HL-60/S4 (cell line): ENCODE measurements at regions not wholly inside any gene's neighbourhood (a gene's known extent, or its start where the extent isn't known, plus 50 kb on each side); places are given as distances from the start of the nearest gene placed in this dataset.

Experiments used
- in situ Hi-C: fragments of 300-500 bp; cut with MboI; formaldehyde crosslinking; loops from 2 replicates; pipeline ENCODE4 v1.14.3; 2022; ENCODE audit warnings: low sequenced_read_pairs

DNA sequence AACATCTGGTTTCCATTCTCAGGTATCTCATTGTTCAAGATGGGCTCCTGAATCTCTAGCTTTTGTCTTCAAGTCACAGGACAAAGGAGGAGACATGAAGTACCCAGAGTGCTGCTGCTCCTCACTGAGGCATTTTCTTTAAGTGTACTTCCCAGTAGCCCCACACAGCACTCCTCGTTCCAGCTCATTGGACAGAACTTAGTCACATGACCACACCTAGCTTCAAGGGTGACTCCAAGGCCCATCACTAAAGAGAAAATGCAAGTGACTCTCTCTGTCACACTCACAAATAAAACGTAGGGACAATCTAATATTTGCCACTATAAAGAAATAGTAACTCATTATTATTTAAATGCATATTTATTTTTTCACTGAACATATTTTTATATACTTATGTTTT is 58.3 kb upstream of the NEUROD6 start:
- in situ Hi-C loops = no loop called here

GRCh38 chr7:31407178-31407676 is 66.7 kb upstream of the NEUROD6 start:
- in situ Hi-C loops = no loop called here

- in situ Hi-C loops = no loop called here
These were observed 67.7 kb upstream of the NEUROD6 start for GRCh38 chr7:31408140-31408729.

- in situ Hi-C loops = no loop called here
These were observed 69.7 kb upstream of the NEUROD6 start for GRCh38 chr7:31410265-31410664.

GRCh38 chr7:31411416-31411815 is 70.9 kb upstream of the NEUROD6 start:
- in situ Hi-C loops = no loop called here

- in situ Hi-C loops = no loop called here
These were observed 73.2 kb upstream of the NEUROD6 start for GRCh38 chr7:31413766-31414165.

GRCh38 chr7:31416381-31416870 is 75.9 kb upstream of the NEUROD6 start:
- in situ Hi-C loops = no loop called here

- in situ Hi-C loops = no loop called here
These were observed 78.4 kb upstream of the NEUROD6 start for GRCh38 chr7:31418928-31419327.

DNA sequence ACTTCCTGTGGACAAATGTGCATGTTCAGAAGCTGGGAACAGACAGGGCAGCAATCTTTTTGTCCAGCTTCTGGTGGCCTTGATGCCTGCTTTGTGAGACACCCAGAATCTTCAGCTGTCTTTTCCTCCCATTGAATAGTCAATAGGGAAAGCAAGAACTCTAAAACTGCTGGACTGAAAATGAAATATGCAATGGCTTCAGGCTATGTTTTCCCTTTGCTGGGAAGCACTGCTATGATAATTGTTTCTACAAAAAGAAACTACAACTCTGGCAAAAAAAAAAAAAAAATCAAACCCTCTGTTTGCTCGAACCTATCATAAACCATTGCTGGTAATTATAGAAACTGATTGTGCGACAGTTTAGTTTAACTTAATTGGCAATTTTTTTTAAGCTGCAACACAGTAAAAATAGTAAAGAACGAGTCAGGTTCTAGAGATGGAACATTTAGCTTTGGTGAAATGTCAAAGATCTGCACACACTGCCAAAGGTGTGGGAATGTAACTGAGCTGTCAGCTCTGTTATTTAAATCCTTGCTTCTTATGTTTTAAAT is 79.1 kb upstream of the NEUROD6 start:
- in situ Hi-C loops = no loop called here

DNA sequence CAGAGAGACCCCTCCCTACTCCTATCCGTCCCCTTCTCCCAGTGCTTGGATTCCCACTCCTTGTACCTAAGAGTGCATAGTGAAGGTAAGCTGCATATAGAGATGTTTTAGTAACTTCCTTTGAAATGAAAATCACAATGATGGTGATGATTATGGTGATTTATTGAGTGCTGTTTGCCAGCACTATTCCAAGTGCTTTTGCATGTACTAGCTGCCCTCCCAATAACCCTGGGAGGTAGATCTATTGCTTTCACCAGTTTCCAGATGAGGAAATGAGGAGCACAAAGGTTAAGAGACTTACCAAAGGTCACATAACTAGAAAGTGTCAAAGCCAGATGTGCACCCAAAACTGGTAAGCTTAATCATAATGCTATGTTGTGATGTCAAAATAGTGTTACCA is 80.4 kb upstream of the NEUROD6 start:
- in situ Hi-C loops = no loop called here

- in situ Hi-C loops = no loop called here
These were observed 81.1 kb upstream of the NEUROD6 start for GRCh38 chr7:31421607-31422006.

DNA sequence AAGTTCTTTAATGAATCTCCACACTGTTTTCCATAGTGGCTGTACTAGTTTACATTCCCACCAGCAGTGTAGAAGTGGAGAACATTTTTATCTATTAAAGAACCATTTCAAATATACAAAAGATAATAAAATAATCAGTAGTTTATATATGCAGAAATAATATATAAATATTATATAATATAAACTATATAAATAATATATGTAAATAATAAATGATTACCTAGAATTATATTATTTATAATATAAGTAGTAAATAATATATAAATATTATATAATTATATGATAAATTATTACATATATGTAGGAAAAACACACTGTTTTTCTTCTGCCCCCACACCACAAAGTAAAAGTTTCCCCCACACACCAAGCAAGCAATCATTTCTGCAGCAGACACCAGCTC is 83.5 kb upstream of the NEUROD6 start:
- in situ Hi-C loops = no loop called here

DNA sequence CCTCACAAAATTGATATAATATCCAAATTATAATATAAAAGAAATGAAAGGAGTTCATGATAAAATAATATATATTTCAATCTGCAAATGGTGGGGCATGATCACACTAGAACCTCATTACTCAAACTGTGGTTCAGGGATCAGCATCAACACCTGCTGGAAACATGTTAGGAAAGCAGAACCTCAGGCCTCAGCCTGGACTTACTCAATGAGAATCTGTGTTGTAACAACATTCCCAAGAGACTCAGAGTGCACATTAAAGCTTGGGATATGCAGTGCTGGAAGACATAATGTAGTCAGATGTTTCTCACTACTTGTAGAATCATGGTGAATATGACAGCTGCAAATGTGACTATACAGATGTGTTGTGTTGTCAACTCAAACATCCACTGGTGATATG is 81.7 kb upstream of the ITPRID1 start:
- in situ Hi-C loops = loop anchor here (25.0 kb wide), 1 partner anchor 305 kb away; no protein-coding TSS in a partner anchor

- in situ Hi-C loops = loop anchor here (25.0 kb wide), 1 partner anchor 304 kb away; no protein-coding TSS in a partner anchor
These were observed 81.0 kb upstream of the ITPRID1 start for GRCh38 chr7:31432836-31433340.

DNA sequence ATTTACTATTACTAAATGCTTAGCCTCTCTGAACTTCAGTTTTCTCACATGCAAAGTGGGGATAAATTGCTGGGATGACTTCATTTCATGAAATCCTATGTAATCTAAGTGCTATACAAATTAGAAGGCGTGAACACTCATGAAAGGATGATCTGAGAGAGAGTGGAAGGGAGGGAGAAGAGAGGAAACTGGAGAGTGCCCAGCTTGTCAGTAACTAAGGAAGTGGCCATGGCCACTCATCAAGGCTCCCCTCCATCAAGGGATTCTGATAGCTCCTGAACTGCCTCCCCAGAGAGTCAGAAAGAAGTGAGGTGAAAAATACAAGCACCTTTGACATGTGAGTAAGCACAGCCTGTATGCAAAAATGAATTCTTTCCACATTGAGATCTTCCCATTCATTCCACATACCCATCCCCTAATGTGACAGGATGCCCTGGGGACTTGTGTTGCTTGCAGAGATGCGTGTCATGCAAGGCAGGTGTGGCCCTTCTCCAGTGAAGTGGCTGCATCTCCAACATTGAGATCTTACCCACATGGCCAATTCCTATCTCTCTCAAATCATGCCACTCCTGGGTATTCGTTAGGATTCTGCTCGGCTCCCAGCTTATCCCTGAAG is 76.5 kb upstream of the ITPRID1 start:
- in situ Hi-C loops = loop anchor here (25.0 kb wide), 1 partner anchor 300 kb away; no protein-coding TSS in a partner anchor

DNA sequence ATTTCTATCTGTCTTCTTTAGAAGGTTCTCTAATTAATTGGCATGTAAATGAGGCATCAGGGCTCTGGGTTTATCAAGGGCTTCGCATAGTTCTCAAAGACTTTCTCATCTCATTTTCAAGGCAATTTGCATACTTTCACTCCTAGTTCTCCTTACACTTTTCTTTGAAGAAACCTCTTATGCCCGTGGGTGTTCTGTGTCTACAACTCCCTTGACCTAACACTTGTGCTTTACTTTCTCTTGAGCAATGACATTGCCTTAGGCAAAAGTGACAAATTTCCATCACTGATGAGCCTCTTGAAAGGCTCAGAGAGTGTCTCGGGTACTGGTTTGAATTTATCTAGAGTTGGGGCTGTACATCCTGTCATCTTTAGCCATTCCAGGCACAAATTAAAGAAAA is 74.7 kb upstream of the ITPRID1 start:
- in situ Hi-C loops = loop anchor here (25.0 kb wide), 1 partner anchor 298 kb away; no protein-coding TSS in a partner anchor

- in situ Hi-C loops = loop anchor here (25.0 kb wide), 1 partner anchor 297 kb away; no protein-coding TSS in a partner anchor
These were observed 73.4 kb upstream of the ITPRID1 start for GRCh38 chr7:31440511-31440910.

DNA sequence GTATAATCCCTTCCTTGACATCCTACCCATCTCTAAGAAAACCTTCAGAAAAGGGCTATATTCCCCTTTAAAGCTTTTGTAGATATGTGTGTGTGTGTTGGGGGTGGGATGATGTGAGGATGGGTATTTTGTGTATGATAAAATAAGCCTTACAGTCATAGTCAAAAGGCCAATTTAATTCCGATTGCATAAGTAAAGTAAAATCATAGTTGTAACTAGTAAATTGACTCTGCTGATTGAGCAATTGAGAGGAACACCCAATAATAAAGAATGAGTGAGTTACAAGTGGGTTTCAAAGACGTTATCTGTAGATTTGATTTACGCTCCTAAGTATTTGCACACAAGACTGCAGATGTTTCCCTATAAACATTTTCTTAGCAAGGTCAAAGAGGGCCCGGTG is 71.3 kb upstream of the ITPRID1 start:
- in situ Hi-C loops = loop anchor here (25.0 kb wide), 1 partner anchor 295 kb away; no protein-coding TSS in a partner anchor

DNA sequence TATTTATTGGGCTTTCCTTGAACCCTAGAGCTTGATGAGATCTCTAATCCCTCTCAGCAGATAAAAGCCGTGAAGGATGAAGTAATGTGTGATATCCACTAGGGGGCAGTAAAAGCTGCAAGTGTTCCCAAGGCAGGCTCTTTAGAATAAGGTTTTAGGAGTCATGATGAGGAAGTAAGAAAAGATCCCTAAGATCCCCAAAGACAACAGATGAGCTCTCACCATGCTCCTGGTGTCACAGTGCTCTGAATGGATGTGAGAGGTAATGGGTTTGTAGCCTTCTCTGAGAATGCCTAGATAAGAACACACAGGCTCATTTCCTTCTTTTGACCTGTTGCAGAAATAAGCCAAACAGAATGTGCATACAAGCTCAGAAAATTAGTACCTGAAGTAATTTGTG is 70.4 kb upstream of the ITPRID1 start:
- in situ Hi-C loops = loop anchor here (25.0 kb wide), 1 partner anchor 294 kb away; no protein-coding TSS in a partner anchor

- in situ Hi-C loops = loop anchor here (25.0 kb wide), 1 partner anchor 293 kb away; no protein-coding TSS in a partner anchor
These were observed 69.7 kb upstream of the ITPRID1 start for GRCh38 chr7:31444196-31444595.

- in situ Hi-C loops = loop anchor here (25.0 kb wide), 1 partner anchor 291 kb away; no protein-coding TSS in a partner anchor
These were observed 68.1 kb upstream of the ITPRID1 start for GRCh38 chr7:31445686-31446355.
